ENCODE measurements at regions not wholly inside any gene's neighbourhood (a gene's known extent, or its start where the extent isn't known, plus 50 kb on each side); places are given as distances from the start of the nearest gene placed in this dataset.

DNA sequence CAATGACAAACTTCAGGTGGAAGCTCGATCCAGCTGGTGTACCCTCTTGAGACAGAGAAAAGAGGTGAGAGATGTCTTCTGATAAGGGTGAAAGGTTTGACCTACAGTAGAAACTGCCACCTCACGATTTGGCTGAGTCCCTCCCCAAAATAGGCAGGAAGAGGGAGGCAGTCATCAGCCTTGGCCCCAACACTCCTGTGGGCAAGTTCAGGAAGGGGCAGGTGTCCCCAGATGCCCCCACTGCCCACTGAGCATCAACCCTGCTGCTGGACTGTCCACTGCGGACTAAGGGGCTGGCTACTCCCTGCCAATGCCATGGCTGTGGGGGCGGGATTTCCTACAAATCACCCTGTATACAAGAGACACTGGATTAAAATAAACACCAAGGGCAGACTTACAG, 441.4 kb downstream of the BUD13 start:
- Histone ChIP-seq H4K20me1 (ENCODE audit: insufficient read depth) (no peaks in the 10 kb centered on the region), H3K9me3 (no peaks in the 10 kb centered on the region), H3K27me3 (ENCODE audit: insufficient read depth) (no peaks in the 10 kb centered on the region; the same call in 1 of the 2 replicates), H3K9me2 (no peaks in the 10 kb centered on the region), H2AFZ (ENCODE audit: low read depth) (no peak overlapping the region), H3K4me2 (no peak overlapping the region), H3K79me2 (ENCODE audit: insufficient read depth) (no peaks in the 10 kb centered on the region), H3K4me1 (ENCODE audit: control insufficient read depth in 1 of 2, insufficient read depth in 2 of 2, low read depth in 1 of 2, low read length in 1 of 2) (peaks cover 0 to 8% of the 10 kb centered on the region in 2 experiments; a peak in 1 of 4 replicates), H3K36me3 (replicated peaks in 1 of 2; ENCODE audit: control insufficient read depth in 1 of 2, insufficient read depth in 2 of 2, low read length in 1 of 2) (no peaks in the 10 kb centered on the region), H3K4me3 (ENCODE audit: low read depth in 2 of 2, low read length in 1 of 2) (no peak overlapping the region), H3K27ac (ENCODE audit: low read depth in 2 of 2, low read length in 1 of 2) (no peak overlapping the region), H3F3A (replicated peaks; ENCODE audit: insufficient read depth) (no peaks in the 10 kb centered on the region), H3K9ac (no peak overlapping the region)
- ChIA-PET CTCF (interaction anchor here (0.6 kb wide), 1 partner anchor 66 kb away, joined by 3 read pairs; no protein-coding TSS in a partner anchor), POLR2A (no interaction called here)
- no peak for DNase-seq
- 24% methylated on average over 4 of the region's 4 CpGs for WGBS (ENCODE audit: low lambda C conversion rate)
- TF ChIP-seq, protein P1, sequence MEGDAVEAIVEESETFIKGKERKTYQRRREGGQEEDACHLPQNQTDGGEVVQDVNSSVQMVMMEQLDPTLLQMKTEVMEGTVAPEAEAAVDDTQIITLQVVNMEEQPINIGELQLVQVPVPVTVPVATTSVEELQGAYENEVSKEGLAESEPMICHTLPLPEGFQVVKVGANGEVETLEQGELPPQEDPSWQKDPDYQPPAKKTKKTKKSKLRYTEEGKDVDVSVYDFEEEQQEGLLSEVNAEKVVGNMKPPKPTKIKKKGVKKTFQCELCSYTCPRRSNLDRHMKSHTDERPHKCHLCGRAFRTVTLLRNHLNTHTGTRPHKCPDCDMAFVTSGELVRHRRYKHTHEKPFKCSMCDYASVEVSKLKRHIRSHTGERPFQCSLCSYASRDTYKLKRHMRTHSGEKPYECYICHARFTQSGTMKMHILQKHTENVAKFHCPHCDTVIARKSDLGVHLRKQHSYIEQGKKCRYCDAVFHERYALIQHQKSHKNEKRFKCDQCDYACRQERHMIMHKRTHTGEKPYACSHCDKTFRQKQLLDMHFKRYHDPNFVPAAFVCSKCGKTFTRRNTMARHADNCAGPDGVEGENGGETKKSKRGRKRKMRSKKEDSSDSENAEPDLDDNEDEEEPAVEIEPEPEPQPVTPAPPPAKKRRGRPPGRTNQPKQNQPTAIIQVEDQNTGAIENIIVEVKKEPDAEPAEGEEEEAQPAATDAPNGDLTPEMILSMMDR (IDR thresholded peaks at IDR 0.05) = no peak
- TF ChIP-seq TEAD4 (IDR thresholded peaks at IDR 0.05; ENCODE audit: borderline replicate concordance, insufficient read depth) = no peak
- TF ChIP-seq FOXM1 (IDR thresholded peaks at IDR 0.05; ENCODE audit: low read depth) = no peak
- no peak for TF ChIP-seq YY1 (IDR thresholded peaks at IDR 0.05; ENCODE audit: low read depth)
- no peak for TF ChIP-seq EZH2phosphoT487 (IDR thresholded peaks at IDR 0.05; ENCODE audit: borderline replicate concordance, low read depth)
- no peak for TF ChIP-seq FOXJ3 (CRISPR knock-in tag; IDR thresholded peaks at IDR 0.05)
- TF ChIP-seq RCOR1 (IDR thresholded peaks at IDR 0.05; ENCODE audit: low read length) = no peak
- no peak for TF ChIP-seq SIN3A (IDR thresholded peaks at IDR 0.05; ENCODE audit: borderline replicate concordance, low read depth, low read length)

DNA sequence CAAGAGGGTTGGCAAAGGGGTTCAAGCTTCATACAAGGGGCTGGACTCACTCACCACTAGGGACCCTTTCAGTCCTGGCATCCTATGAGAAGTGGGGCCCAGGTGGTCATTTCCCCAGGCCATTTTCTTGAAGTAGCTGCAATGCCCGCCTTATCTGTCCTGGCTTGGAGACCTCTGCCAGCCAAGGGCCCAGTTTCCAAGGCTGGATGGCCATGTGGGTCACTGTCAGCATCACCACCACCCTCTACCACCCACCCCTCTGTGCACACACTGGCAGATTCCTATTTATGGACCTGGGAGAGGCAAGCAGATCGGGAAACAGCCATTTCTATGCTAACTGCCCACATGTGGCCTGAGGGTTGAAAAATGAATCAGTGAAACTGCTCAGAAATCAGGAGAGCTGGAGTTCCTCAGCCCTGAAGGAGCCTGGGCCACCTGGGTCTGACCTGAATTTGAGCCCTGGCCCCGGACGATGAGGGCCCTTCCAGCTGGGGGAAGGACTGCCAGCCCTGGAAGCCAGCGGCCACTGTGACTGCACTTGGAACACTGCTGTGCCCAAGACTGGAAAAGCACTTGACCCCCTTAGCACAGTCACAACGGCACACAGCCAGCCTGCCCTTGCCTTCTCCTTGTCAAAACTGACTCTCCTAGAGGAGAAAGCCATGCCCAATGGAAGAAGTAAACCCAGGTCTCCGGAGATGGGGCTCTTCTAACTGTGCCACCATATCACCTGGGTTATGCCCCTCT, 442.2 kb downstream of the BUD13 start:
- no peaks in the 10 kb centered on the region for H3F3A ChIP-seq (replicated peaks; ENCODE audit: insufficient read depth)
- H3K4me2 ChIP-seq = no peak overlapping the region
- H3K9me3 ChIP-seq = no peaks in the 10 kb centered on the region
- WGBS (ENCODE audit: low lambda C conversion rate) = 35% methylated on average over 3 of the region's 7 CpGs
- no peaks in the 10 kb centered on the region; the same call in 1 of the 2 replicates for H3K27me3 ChIP-seq (ENCODE audit: insufficient read depth)
- peaks cover 0 to 8% of the 10 kb centered on the region in 2 experiments; a peak in 1 of 4 replicates for H3K4me1 ChIP-seq (ENCODE audit: control insufficient read depth in 1 of 2, insufficient read depth in 2 of 2, low read depth in 1 of 2, low read length in 1 of 2)
- H4K20me1 ChIP-seq (ENCODE audit: insufficient read depth) = no peaks in the 10 kb centered on the region
- no peak overlapping the region for H2AFZ ChIP-seq (ENCODE audit: low read depth)
- POLR2A ChIA-PET = no interaction called here
- CTCF ChIA-PET = interaction anchor here (1.5 kb wide), 1 partner anchor 18 kb away, joined by 3 read pairs; no protein-coding TSS in a partner anchor
- H3K9me2 ChIP-seq = no peaks in the 10 kb centered on the region
- DNase-seq = no peak
- no peak overlapping the region; a peak in 1 of 4 replicates for H3K27ac ChIP-seq (ENCODE audit: low read depth in 2 of 2, low read length in 1 of 2)
- no peaks in the 10 kb centered on the region for H3K36me3 ChIP-seq (replicated peaks in 1 of 2; ENCODE audit: control insufficient read depth in 1 of 2, insufficient read depth in 2 of 2, low read length in 1 of 2)
- no peak overlapping the region for H3K9ac ChIP-seq
- no peak for TF ChIP-seq MEF2A (IDR thresholded peaks at IDR 0.05; ENCODE audit: borderline replicate concordance, low read depth)
- TF ChIP-seq, protein P1 (IDR thresholded peaks at IDR 0.05) = no peak
- no peak for TF ChIP-seq GATA2 (CRISPR knock-in tag; IDR thresholded peaks at IDR 0.05)
- no peak for TF ChIP-seq FOXM1 (IDR thresholded peaks at IDR 0.05; ENCODE audit: low read depth)
- TF ChIP-seq, protein P2, sequence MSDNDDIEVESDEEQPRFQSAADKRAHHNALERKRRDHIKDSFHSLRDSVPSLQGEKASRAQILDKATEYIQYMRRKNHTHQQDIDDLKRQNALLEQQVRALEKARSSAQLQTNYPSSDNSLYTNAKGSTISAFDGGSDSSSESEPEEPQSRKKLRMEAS (IDR thresholded peaks at IDR 0.05; ENCODE audit: low read depth) = no peak
- TF ChIP-seq CHD2 (IDR thresholded peaks at IDR 0.05; ENCODE audit: low read length, partially characterized antibody) = no peak
- no peak for TF ChIP-seq SMC3 (IDR thresholded peaks at IDR 0.05; ENCODE audit: low read depth, low read length)
- TF ChIP-seq FOSL2 (IDR thresholded peaks at IDR 0.05; ENCODE audit: borderline replicate concordance, low read depth) = no peak
- TF ChIP-seq, protein P3, sequence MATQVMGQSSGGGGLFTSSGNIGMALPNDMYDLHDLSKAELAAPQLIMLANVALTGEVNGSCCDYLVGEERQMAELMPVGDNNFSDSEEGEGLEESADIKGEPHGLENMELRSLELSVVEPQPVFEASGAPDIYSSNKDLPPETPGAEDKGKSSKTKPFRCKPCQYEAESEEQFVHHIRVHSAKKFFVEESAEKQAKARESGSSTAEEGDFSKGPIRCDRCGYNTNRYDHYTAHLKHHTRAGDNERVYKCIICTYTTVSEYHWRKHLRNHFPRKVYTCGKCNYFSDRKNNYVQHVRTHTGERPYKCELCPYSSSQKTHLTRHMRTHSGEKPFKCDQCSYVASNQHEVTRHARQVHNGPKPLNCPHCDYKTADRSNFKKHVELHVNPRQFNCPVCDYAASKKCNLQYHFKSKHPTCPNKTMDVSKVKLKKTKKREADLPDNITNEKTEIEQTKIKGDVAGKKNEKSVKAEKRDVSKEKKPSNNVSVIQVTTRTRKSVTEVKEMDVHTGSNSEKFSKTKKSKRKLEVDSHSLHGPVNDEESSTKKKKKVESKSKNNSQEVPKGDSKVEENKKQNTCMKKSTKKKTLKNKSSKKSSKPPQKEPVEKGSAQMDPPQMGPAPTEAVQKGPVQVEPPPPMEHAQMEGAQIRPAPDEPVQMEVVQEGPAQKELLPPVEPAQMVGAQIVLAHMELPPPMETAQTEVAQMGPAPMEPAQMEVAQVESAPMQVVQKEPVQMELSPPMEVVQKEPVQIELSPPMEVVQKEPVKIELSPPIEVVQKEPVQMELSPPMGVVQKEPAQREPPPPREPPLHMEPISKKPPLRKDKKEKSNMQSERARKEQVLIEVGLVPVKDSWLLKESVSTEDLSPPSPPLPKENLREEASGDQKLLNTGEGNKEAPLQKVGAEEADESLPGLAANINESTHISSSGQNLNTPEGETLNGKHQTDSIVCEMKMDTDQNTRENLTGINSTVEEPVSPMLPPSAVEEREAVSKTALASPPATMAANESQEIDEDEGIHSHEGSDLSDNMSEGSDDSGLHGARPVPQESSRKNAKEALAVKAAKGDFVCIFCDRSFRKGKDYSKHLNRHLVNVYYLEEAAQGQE (IDR thresholded peaks at IDR 0.05; ENCODE audit: low read depth, low read length) = no peak
- H3K79me2 ChIP-seq (ENCODE audit: insufficient read depth) = no peaks in the 10 kb centered on the region
- no peak overlapping the region for H3K4me3 ChIP-seq (ENCODE audit: low read depth in 2 of 2, low read length in 1 of 2)

Measured in SK-N-SH (cell line).